ENCODE measurements at regions not wholly inside any gene's neighbourhood (a gene's known extent, or its start where the extent isn't known, plus 50 kb on each side); places are given as distances from the start of the nearest gene placed in this dataset.

GRCh38 chr12:14156606-14157005 lies 175.2 kb upstream of the GRIN2B start:
- DNase-seq, result no peak

GRCh38 chr12:14157088-14157747 lies 175.8 kb upstream of the GRIN2B start:
- no peak for DNase-seq

- DNase-seq, result no peak
These were observed 182.9 kb upstream of the GRIN2B start for GRCh38 chr12:14164266-14164665.

- DNase-seq, result peak; percentile 45
These were observed 185.7 kb upstream of the GRIN2B start for GRCh38 chr12:14167005-14167628.

GRCh38 chr12:14169281-14169680 lies 187.9 kb upstream of the GRIN2B start:
- no peak for DNase-seq

- DNase-seq, result no peak
These were observed 189.7 kb upstream of the GRIN2B start for GRCh38 chr12:14171106-14171505.

- DNase-seq, result no peak
These were observed 190.3 kb upstream of the ATF7IP start for GRCh38 chr12:14175206-14175605.

- DNase-seq, result peak; percentile 80
These were observed 179.9 kb upstream of the ATF7IP start for GRCh38 chr12:14185427-14186192.

- no peak for DNase-seq
These were observed 179.3 kb upstream of the ATF7IP start for GRCh38 chr12:14186193-14186502.

- no peak for DNase-seq
These were observed 178.5 kb upstream of the ATF7IP start for GRCh38 chr12:14187002-14187401.

GRCh38 chr12:14187966-14188365 lies 177.5 kb upstream of the ATF7IP start:
- DNase-seq, result no peak

GRCh38 chr12:14188744-14189143 lies 176.7 kb upstream of the ATF7IP start:
- no peak for DNase-seq

GRCh38 chr12:14190694-14191093 lies 174.8 kb upstream of the ATF7IP start:
- DNase-seq, result no peak

- DNase-seq, result no peak
These were observed 173.9 kb upstream of the ATF7IP start for GRCh38 chr12:14191612-14192011.

- DNase-seq, result no peak
These were observed 171.8 kb upstream of the ATF7IP start for GRCh38 chr12:14193639-14194038.

GRCh38 chr12:14194572-14194971 lies 170.9 kb upstream of the ATF7IP start:
- DNase-seq, result no peak

GRCh38 chr12:14199455-14200198 lies 165.9 kb upstream of the ATF7IP start:
- DNase-seq, result no peak

- DNase-seq, result no peak
These were observed 164.9 kb upstream of the ATF7IP start for GRCh38 chr12:14200598-14200997.

GRCh38 chr12:14201291-14201690 lies 164.2 kb upstream of the ATF7IP start:
- no peak for DNase-seq

GRCh38 chr12:14207905-14208551 lies 157.5 kb upstream of the ATF7IP start:
- DNase-seq, result no peak

- DNase-seq, result no peak
These were observed 153.5 kb upstream of the ATF7IP start for GRCh38 chr12:14211947-14212387.

- DNase-seq, result no peak
These were observed 151.9 kb upstream of the ATF7IP start for GRCh38 chr12:14213542-14213941.

- DNase-seq, result no peak
These were observed 151.0 kb upstream of the ATF7IP start for GRCh38 chr12:14214495-14214894.
